ENCODE measurements at regions not wholly inside any gene's neighbourhood (a gene's known extent, or its start where the extent isn't known, plus 50 kb on each side); places are given as distances from the start of the nearest gene placed in this dataset.
"Not testable (repeated sequence)": the region's sequence is repeated elsewhere in the genome, so short reads cannot be mapped to it uniquely, and the experiment has no call there.

GRCh38 chr1:3992103-3992556 lies 92.1 kb upstream of the C1orf174 start:
- no peak for DNase-seq (ENCODE audit: low read depth)

DNA sequence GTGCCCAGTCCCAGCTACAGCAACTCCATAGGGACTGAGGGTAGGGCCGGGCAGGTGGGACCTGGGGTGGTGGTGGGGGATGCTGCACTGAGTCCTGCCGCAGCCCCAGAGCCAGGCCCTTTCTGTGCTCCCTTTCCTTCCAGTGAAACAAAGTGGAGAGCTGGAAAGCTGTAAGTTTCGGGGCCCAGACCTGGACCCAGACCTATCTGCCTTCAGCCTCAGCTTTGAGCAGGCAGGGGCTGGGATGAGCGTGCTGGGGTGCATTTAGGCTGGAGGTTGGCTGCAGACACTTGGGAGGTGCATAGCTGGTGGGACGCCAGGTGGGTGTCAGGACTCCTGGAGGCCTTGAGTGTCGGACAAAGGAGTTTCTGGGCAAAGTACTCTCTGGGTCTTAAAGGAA lies 92.7 kb upstream of the C1orf174 start:
- DNase-seq (ENCODE audit: low read depth), result no peak

GRCh38 chr1:3993619-3994375 lies 93.7 kb upstream of the C1orf174 start:
- no peak for DNase-seq (ENCODE audit: low read depth)

GRCh38 chr1:3995141-3995780 lies 95.2 kb upstream of the C1orf174 start:
- no peak for DNase-seq (ENCODE audit: low read depth)

GRCh38 chr1:3996846-3997705 lies 97.0 kb upstream of the C1orf174 start:
- DNase-seq (ENCODE audit: low read depth), result peak; percentile 72

- no peak for DNase-seq (ENCODE audit: low read depth)
Measured at GRCh38 chr1:3998086-3998485, 98.0 kb upstream of the C1orf174 start.

- not testable (repeated sequence) for DNase-seq (ENCODE audit: low read depth)
Measured at GRCh38 chr1:3999514-3999913, 99.4 kb upstream of the C1orf174 start.

DNA sequence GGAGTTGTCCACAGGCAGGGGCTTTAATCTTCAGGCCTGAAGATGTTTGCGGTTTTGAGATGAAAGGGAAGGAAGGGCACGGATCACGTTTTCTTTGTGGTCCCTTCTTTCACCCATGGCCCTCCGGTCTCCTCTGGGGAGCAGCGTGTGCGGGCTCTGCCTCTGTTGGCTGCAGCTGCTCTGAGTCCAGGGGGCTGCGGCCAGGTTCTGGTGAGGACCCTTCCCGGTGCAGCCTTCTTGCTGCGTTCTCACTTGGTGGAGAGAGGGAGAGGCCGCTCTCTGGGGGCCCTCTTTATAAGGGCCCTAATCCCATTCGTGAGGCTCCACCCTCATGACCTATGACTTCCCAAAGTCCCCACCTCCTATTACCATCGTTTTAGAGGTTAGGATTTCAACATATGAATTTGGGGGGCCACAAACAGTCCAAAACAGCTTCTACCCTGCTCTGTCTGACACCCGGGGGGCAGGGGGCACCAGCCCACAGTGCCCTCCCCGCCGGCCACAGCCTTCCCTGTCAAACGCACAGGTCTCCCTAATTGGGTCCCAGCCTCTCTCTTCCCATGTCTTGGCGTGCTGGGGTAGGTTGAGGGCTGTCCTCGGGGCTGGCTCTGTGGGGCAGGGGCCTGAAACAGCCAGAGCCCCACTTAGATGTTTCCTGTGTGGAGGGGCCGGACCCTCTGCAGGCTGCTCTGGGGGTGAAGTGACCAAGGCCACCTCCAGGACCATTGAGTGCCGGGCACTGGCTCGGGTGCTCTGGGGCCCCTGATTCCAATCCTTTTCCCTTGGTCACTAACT lies 100.1 kb upstream of the C1orf174 start:
- no peak for DNase-seq (ENCODE audit: low read depth)

- no peak for DNase-seq (ENCODE audit: low read depth)
Measured at GRCh38 chr1:4000811-4001251, 100.8 kb upstream of the C1orf174 start.

- no peak for DNase-seq (ENCODE audit: low read depth)
Measured at GRCh38 chr1:4001461-4001860, 101.4 kb upstream of the C1orf174 start.

GRCh38 chr1:4002061-4002521 lies 102.0 kb upstream of the C1orf174 start:
- DNase-seq (ENCODE audit: low read depth), result no peak

DNA sequence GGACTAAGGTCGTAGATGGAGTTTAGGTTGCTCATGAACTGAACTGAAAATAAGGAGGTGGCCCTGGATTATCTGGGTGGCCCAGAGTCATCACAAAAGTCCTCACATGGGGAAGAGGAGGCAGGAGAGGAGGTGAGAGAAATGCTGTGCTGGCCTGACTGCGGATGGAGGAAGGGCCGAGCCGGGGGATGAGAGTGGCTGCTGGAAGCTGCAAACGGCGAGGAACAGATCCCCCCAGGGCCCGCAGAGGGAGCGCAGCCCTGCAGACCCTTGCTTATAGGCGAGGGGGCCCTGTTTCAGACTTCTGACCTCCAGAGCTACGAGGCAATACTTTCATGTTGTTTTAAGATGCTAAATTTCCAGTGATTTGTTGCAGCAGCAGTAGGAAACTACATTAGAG lies 102.7 kb upstream of the C1orf174 start:
- DNase-seq (ENCODE audit: low read depth), result no peak

DNA sequence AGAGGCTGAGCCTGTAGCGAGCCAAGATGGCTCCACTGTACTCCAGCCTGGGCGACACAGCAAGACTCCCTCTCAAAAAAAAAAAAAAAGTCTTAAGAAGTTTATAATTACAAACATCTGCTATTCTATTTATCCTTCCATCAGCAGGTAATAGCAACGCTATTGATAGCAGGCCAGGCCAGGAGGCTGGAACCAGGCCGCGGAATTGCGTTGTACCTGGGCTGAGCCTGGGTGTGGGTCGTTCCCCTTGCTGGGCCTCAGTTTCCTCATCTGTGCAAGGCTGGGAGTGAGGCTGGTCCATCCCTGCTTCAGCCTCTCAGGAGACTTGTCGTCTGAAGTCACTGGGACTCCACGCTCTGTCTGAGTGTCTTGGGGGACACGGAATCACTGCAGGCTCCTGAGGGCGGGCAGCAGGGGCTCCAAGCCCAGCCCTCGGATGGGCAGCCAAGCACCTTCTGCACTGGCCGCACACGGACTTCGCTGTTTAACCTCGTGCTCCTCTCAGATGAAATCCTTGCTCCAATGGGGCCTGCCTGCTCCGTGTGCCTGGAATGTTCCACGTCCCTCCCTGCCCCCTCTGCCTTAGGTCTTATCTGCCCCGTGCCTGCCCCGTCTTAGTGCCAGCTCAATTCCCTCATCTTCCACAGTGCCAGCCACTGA lies 103.9 kb upstream of the C1orf174 start:
- no peak for DNase-seq (ENCODE audit: low read depth)

GRCh38 chr1:4004635-4005430 lies 104.8 kb upstream of the C1orf174 start:
- no peak for DNase-seq (ENCODE audit: low read depth)

DNA sequence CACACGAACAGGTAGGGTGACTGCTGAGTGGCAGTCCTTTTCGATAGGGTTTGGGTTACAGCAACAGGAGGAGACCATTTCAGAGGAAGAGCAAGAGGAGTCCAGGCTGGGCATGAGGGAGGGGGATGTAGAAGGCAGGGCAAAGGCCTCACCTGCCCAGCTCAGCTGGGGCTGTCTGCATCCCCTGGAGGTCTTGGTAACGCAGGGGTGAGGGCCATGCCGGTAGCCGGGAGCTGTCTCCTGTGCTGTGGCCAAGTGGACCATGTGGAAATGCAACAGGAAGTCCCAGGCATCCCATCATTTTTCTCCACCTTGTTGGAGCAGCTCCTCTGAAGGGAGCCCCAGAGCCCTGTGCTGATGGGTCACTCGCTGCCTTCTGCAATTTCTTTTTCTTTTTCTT lies 105.4 kb upstream of the C1orf174 start:
- no peak for DNase-seq (ENCODE audit: low read depth)

DNA sequence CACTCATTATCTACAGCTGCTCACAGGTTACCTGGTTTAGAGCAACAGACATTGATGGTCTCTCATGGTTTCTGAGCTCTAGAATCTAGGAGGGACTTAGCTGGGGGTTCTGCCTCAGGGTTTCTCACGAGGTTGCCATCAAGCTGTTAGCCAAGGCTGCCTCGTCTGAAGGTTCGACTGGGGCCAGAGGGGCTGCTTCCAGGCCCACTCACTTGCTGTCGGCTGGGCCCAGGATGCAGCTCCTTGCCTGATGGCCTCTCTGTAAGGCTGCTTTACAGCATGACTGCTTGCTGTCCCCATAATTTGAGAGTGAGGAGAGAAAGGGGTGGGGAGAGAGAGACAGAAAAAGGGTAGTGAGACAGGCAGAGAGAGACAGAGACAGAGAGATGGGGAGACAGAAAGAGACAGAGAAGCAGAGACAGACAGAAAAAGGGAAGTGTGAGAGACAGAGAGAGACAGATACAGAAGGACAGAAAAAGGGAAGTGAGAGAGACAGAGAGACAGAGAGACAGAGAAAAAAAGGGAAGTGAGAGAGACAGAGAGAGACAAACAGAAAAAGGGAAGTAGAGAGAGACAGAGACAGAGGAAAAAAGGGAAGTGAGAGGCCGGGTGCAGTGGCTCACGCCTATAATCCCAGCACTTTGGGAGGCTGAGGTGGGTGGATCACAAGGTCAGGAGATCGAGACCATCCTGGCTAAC lies 106.8 kb upstream of the C1orf174 start:
- DNase-seq (ENCODE audit: low read depth), result no peak

DNA sequence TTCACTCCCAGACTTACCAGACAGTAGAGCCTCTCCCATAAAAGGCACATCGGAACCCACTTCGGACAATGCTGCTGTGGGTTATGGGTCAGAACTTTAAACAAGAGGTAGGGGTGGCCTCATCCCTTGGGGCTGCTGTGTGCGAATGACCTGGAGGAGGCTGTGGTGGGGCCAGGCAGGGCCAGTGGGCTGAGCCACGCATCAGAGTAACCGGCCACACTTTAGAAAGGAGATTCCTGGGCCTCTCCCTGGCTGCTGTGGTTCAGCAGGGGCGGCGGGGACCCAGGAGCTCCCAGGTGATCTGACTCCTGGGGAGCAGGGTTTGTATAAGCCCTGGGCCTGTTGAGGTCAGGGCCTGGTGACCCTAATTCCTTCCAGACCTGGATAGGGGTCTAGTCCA lies 110.2 kb upstream of the C1orf174 start:
- no peak for DNase-seq (ENCODE audit: low read depth)

- no peak for DNase-seq (ENCODE audit: low read depth)
Measured at GRCh38 chr1:4010814-4011605, 110.9 kb upstream of the C1orf174 start.

Data from HT1080 (cell line).